ENCODE measurements at regions not wholly inside any gene's neighbourhood (a gene's known extent, or its start where the extent isn't known, plus 50 kb on each side); places are given as distances from the start of the nearest gene placed in this dataset.

- DNase-seq (ENCODE audit: low read depth, low spot score): no peak
- no TSS peak for BruUV-seq (replicated peaks)
- FAIRE-seq: no peak
- no peak for TF ChIP-seq FOS (IDR thresholded peaks at IDR 0.05; ENCODE audit: borderline replicate concordance, insufficient read depth, low read length)
- no peak for TF ChIP-seq CTCF (IDR thresholded peaks at IDR 0.05; ENCODE audit: extremely low read depth in 1 of 2, insufficient read depth in 1 of 2, low read depth in 1 of 2, low read length in 2 of 2)
- no peak for TF ChIP-seq MAX (IDR thresholded peaks at IDR 0.05; ENCODE audit: insufficient read depth, insufficient read length)
- no peak for TF ChIP-seq MYC (IDR thresholded peaks at IDR 0.05; ENCODE audit: low read depth, low read length)
- no peak for TF ChIP-seq EZH2 (IDR thresholded peaks at IDR 0.05; ENCODE audit: borderline replicate concordance, low read depth, low read length, severe bottlenecking)
- no peak for TF ChIP-seq POLR2A (IDR thresholded peaks at IDR 0.05; ENCODE audit: low read depth, low read length)
- no peak for TF ChIP-seq POLR2AphosphoS5 (IDR thresholded peaks at IDR 0.05; ENCODE audit: insufficient read depth, low read depth, low read length)
- TF ChIP-seq GATA2 (IDR thresholded peaks at IDR 0.05; ENCODE audit: insufficient read depth, insufficient read length, low read depth, low read length): no peak
- TF ChIP-seq JUN (IDR thresholded peaks at IDR 0.05; ENCODE audit: borderline replicate concordance, insufficient read depth, insufficient read length, low read depth): no peak
- H3K79me2 ChIP-seq (ENCODE audit: control insufficient read depth, insufficient read depth, low read length): no peaks in the 10 kb centered on the region
- H3K9me1 ChIP-seq (replicated peaks; ENCODE audit: control insufficient read depth, extremely low read depth, insufficient read depth, low read length): no peaks in the 10 kb centered on the region
- no peaks in the 10 kb centered on the region for H4K20me1 ChIP-seq (replicated peaks; ENCODE audit: control insufficient read depth, extremely low read depth, insufficient read depth, low read length)
- ChIA-PET CTCF (interaction anchor here (1.4 kb wide), 1 partner anchor 11 kb away, joined by 3 read pairs; no protein-coding TSS in a partner anchor), POLR2A (no interaction called here)
- H3K36me3 ChIP-seq (ENCODE audit: control insufficient read depth in 2 of 2, extremely low read depth in 1 of 2, insufficient read depth in 2 of 2, low read length in 2 of 2): no peaks in the 10 kb centered on the region
- dilution Hi-C loops (cut with MboI; ENCODE audit: extremely low pct_ligation_motif_present, low sequenced_read_pairs): no loop called here
- H3K4me2 ChIP-seq (ENCODE audit: insufficient read depth, low read length): no peak overlapping the region
- no peaks in the 10 kb centered on the region for H3K4me1 ChIP-seq (ENCODE audit: control insufficient read depth, extremely low read depth, insufficient read depth, low read length)
- no peaks in the 10 kb centered on the region for H3K27me3 ChIP-seq (ENCODE audit: control insufficient read depth in 2 of 2, insufficient read depth in 2 of 2, low read length in 2 of 2)
- intact Hi-C loops (cut with micrococcal nuclease): no loop called here
- no peak overlapping the region for H3K27ac ChIP-seq (ENCODE audit: insufficient read depth, low read depth, low read length)
- no peak overlapping the region for H2AFZ ChIP-seq (ENCODE audit: low read depth, low read length)
- H3K4me3 ChIP-seq (replicated peaks in 1 of 3; ENCODE audit: insufficient read depth in 1 of 3, low read depth in 1 of 3, low read length in 3 of 3): no peak overlapping the region
- no peak overlapping the region for H3K9ac ChIP-seq (replicated peaks; ENCODE audit: extremely low read depth, insufficient read depth, low read length)
- H3K9me3 ChIP-seq (replicated peaks; ENCODE audit: control insufficient read depth, insufficient read depth, low read length): no peaks in the 10 kb centered on the region
Observed at GRCh38 chr5:163607256-163607655, 101.8 kb downstream of the MAT2B start.

All from endothelial cell of umbilical vein (primary cell).